ENCODE measurements at regions not wholly inside any gene's neighbourhood (a gene's known extent, or its start where the extent isn't known, plus 50 kb on each side); places are given as distances from the start of the nearest gene placed in this dataset.

DNA sequence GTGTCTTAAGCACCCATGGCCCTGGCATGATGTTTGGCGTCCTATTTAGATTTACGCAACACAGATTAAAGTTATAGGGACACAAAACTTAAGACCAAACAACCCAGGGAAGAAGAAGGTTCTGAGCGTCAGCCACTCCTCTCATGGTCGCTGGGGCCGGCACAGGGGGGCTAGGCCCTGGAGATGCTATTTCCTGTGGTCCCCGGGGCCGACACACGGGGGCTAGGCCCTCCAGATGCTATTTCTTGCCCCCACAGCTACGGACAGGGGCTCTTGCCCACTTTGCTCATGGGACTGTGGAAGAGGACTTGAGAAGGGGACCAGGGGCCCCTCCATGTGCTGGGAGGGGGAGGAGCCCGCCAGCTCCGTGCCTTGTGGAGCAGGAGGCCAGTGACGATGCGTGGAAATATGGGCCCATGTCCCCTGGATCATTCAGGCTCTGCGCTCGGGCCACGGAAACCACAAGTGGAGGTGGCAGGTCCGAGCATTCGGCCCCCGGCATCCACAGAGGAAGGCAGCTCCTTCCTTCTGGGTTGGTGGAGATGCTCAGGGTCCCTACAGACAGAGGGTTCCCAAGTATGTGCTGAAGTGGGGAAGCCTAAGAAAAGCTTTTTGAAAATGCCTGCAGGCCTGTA is 711.1 kb downstream of the BRD1 start:
- Histone ChIP-seq H3K36me3 (ENCODE audit: insufficient read depth, low read length) (no peaks in the 10 kb centered on the region), H3K27ac (no peak overlapping the region), H3K9ac (ENCODE audit: insufficient read length) (no peak overlapping the region), H3K9me3 (ENCODE audit: low read depth, low read length) (no peaks in the 10 kb centered on the region), H3K4me3 (no peak overlapping the region)
- DNase-seq (ENCODE audit: low read depth, low spot score): no peak
- TF ChIP-seq FOXP2 (optimal IDR thresholded peaks at IDR 0.05; ENCODE audit: control extremely low read depth, extremely low read length, insufficient read depth) (no peak), EZH2 (IDR thresholded peaks at IDR 0.05) (no peak), POLR2AphosphoS5 (IDR thresholded peaks at IDR 0.05; ENCODE audit: borderline replicate concordance, low read depth, low read length) (no peak)

- H3K9me3 ChIP-seq (ENCODE audit: low read depth, low read length): no peaks in the 10 kb centered on the region
Measured at GRCh38 chr22:49116021-49116420, 711.7 kb downstream of the BRD1 start.

GRCh38 chr22:49115197-49115596 is 712.5 kb downstream of the BRD1 start:
- Histone ChIP-seq H3K36me3 (ENCODE audit: insufficient read depth, low read length) (no peaks in the 10 kb centered on the region), H3K9ac (ENCODE audit: insufficient read length) (no peak overlapping the region), H3K9me3 (ENCODE audit: low read depth, low read length) (no peaks in the 10 kb centered on the region), H3K27ac (no peak overlapping the region), H3K4me3 (no peak overlapping the region)
- no peak for TF ChIP-seq POLR2AphosphoS5 (IDR thresholded peaks at IDR 0.05; ENCODE audit: borderline replicate concordance, low read depth, low read length)
- no peak for TF ChIP-seq FOXP2 (optimal IDR thresholded peaks at IDR 0.05; ENCODE audit: control extremely low read depth, extremely low read length, insufficient read depth)
- TF ChIP-seq EZH2 (IDR thresholded peaks at IDR 0.05): no peak
- no peak for DNase-seq (ENCODE audit: low read depth, low spot score)

More at GRCh38 chr22:49116021-49116420, 711.7 kb downstream of the BRD1 start:
- Histone ChIP-seq H3K4me3 (no peak overlapping the region), H3K9ac (ENCODE audit: insufficient read length) (no peak overlapping the region), H3K36me3 (ENCODE audit: insufficient read depth, low read length) (no peaks in the 10 kb centered on the region), H3K27ac (no peak overlapping the region)
- TF ChIP-seq EZH2 (IDR thresholded peaks at IDR 0.05): no peak
- TF ChIP-seq FOXP2 (optimal IDR thresholded peaks at IDR 0.05; ENCODE audit: control extremely low read depth, extremely low read length, insufficient read depth): no peak
- TF ChIP-seq POLR2AphosphoS5 (IDR thresholded peaks at IDR 0.05; ENCODE audit: borderline replicate concordance, low read depth, low read length): no peak
- DNase-seq (ENCODE audit: low read depth, low spot score): no peak

DNA sequence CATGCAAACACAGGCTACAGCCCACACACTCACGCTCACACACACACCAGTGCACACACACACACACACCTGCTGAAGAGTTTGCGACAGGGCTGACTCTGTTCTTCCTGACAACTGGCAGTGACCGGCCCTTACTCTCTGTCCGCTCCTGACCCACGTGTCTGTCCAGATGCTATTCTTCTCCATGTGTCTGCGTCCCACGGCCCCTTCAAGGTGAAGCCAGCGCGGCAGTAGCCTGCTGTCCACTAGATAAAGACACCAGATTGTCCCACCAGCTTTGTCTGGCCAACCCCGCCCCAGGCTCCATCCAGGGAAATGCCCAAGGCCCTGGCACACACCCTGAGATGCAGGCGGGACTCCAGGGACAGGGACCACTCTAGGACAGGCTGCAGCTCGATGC is 713.9 kb downstream of the BRD1 start:
- TF ChIP-seq FOXP2 (optimal IDR thresholded peaks at IDR 0.05; ENCODE audit: control extremely low read depth, extremely low read length, insufficient read depth): no peak
- TF ChIP-seq EZH2 (IDR thresholded peaks at IDR 0.05): no peak
- TF ChIP-seq POLR2AphosphoS5 (IDR thresholded peaks at IDR 0.05; ENCODE audit: borderline replicate concordance, low read depth, low read length): no peak
- Histone ChIP-seq H3K36me3 (ENCODE audit: insufficient read depth, low read length) (no peaks in the 10 kb centered on the region), H3K4me3 (no peak overlapping the region), H3K9me3 (ENCODE audit: low read depth, low read length) (no peaks in the 10 kb centered on the region), H3K27ac (no peak overlapping the region), H3K9ac (ENCODE audit: insufficient read length) (no peak overlapping the region)
- DNase-seq (ENCODE audit: low read depth, low spot score): no peak

- DNase-seq (ENCODE audit: low read depth, low spot score): no peak
- TF ChIP-seq POLR2AphosphoS5 (IDR thresholded peaks at IDR 0.05; ENCODE audit: borderline replicate concordance, low read depth, low read length) (no peak), EZH2 (IDR thresholded peaks at IDR 0.05) (no peak), FOXP2 (optimal IDR thresholded peaks at IDR 0.05; ENCODE audit: control extremely low read depth, extremely low read length, insufficient read depth) (no peak)
- no peak overlapping the region for H3K4me3 ChIP-seq
- H3K27ac ChIP-seq: no peak overlapping the region
- no peak overlapping the region for H3K9ac ChIP-seq (ENCODE audit: insufficient read length)
- no peaks in the 10 kb centered on the region for H3K36me3 ChIP-seq (ENCODE audit: insufficient read depth, low read length)
- no peaks in the 10 kb centered on the region for H3K9me3 ChIP-seq (ENCODE audit: low read depth, low read length)
Measured at GRCh38 chr22:49112661-49113626, 714.7 kb downstream of the BRD1 start.

GRCh38 chr22:49112176-49112575 is 715.5 kb downstream of the BRD1 start:
- H3K27ac ChIP-seq: no peak overlapping the region

GRCh38 chr22:49111085-49111484 is 716.6 kb downstream of the BRD1 start:
- no peak overlapping the region for H3K9ac ChIP-seq (ENCODE audit: insufficient read length)
- no peaks in the 10 kb centered on the region for H3K36me3 ChIP-seq (ENCODE audit: insufficient read depth, low read length)
- H3K4me3 ChIP-seq: no peak overlapping the region
- TF ChIP-seq POLR2AphosphoS5 (IDR thresholded peaks at IDR 0.05; ENCODE audit: borderline replicate concordance, low read depth, low read length) (no peak), EZH2 (IDR thresholded peaks at IDR 0.05) (no peak), FOXP2 (optimal IDR thresholded peaks at IDR 0.05; ENCODE audit: control extremely low read depth, extremely low read length, insufficient read depth) (no peak)
- DNase-seq (ENCODE audit: low read depth, low spot score): no peak
- H3K9me3 ChIP-seq (ENCODE audit: low read depth, low read length): no peaks in the 10 kb centered on the region
- no peak overlapping the region for H3K27ac ChIP-seq

More at GRCh38 chr22:49112176-49112575, 715.5 kb downstream of the BRD1 start:
- H3K9ac ChIP-seq (ENCODE audit: insufficient read length): no peak overlapping the region
- TF ChIP-seq POLR2AphosphoS5 (IDR thresholded peaks at IDR 0.05; ENCODE audit: borderline replicate concordance, low read depth, low read length) (no peak), FOXP2 (optimal IDR thresholded peaks at IDR 0.05; ENCODE audit: control extremely low read depth, extremely low read length, insufficient read depth) (no peak), EZH2 (IDR thresholded peaks at IDR 0.05) (no peak)
- no peak for DNase-seq (ENCODE audit: low read depth, low spot score)
- no peak overlapping the region for H3K4me3 ChIP-seq
- no peaks in the 10 kb centered on the region for H3K9me3 ChIP-seq (ENCODE audit: low read depth, low read length)
- no peaks in the 10 kb centered on the region for H3K36me3 ChIP-seq (ENCODE audit: insufficient read depth, low read length)

- DNase-seq (ENCODE audit: low read depth, low spot score): no peak
- no peaks in the 10 kb centered on the region for H3K9me3 ChIP-seq (ENCODE audit: low read depth, low read length)
Measured at GRCh38 chr22:49108636-49109315, 718.9 kb downstream of the BRD1 start.

More at GRCh38 chr22:49108636-49109315, 718.9 kb downstream of the BRD1 start:
- H3K27ac ChIP-seq: no peak overlapping the region
- H3K36me3 ChIP-seq (ENCODE audit: insufficient read depth, low read length): no peaks in the 10 kb centered on the region
- TF ChIP-seq POLR2AphosphoS5 (IDR thresholded peaks at IDR 0.05; ENCODE audit: borderline replicate concordance, low read depth, low read length) (no peak), EZH2 (IDR thresholded peaks at IDR 0.05) (no peak), FOXP2 (optimal IDR thresholded peaks at IDR 0.05; ENCODE audit: control extremely low read depth, extremely low read length, insufficient read depth) (no peak)
- H3K9ac ChIP-seq (ENCODE audit: insufficient read length): no peak overlapping the region
- no peak overlapping the region for H3K4me3 ChIP-seq
